OCI-LY1 (cell line): ENCODE measurements at regions not wholly inside any gene's neighbourhood (a gene's known extent, or its start where the extent isn't known, plus 50 kb on each side); places are given as distances from the start of the nearest gene placed in this dataset.

Source experiments
- H2AFZ ChIP-seq: fragments of 200-600 bp; sonication (generic), shearing (Covaris generic); 2 replicates; pipeline ENCODE4 v1.6.0; 2014; ENCODE audit warnings: antibody characterized with exemption, mild to moderate bottlenecking, low read length
- H3F3A ChIP-seq: fragments of 200-600 bp; sonication (generic), shearing (Covaris generic); 2 replicates; pipeline ENCODE4 v1.6.0; 2014; ENCODE audit warnings: mild to moderate bottlenecking, antibody characterized with exemption, low read length, moderate library complexity; ENCODE audit not compliant: insufficient read depth
- H3K27ac ChIP-seq: fragments of 200-600 bp; sonication (generic); 2 replicates; pipeline ENCODE4 v1.5.1; 2014; ENCODE audit warnings: low read length, mixed run types, mild to moderate bottlenecking, low read depth; ENCODE audit not compliant: poor library complexity, severe bottlenecking
- H3K27me3 ChIP-seq: fragments of 200-600 bp; sonication (generic); 2 replicates; pipeline ENCODE4 v1.6.0; 2014; ENCODE audit warnings: antibody characterized with exemption, mild to moderate bottlenecking, low read length, moderate library complexity; ENCODE audit not compliant: insufficient read depth
- H3K36me3 ChIP-seq: fragments of 200-600 bp; sonication (generic); 2 replicates; pipeline ENCODE4 v1.6.1; 2014; ENCODE audit warnings: mild to moderate bottlenecking, antibody characterized with exemption, low read length, moderate library complexity, mixed read lengths; ENCODE audit not compliant: insufficient read depth
- H3K4me1 ChIP-seq: fragments of 200-600 bp; sonication (generic); 2 replicates; pipeline ENCODE4 v1.5.1; 2014; ENCODE audit warnings: mild to moderate bottlenecking, low read length, moderate library complexity; ENCODE audit not compliant: insufficient read depth, severe bottlenecking
- H3K4me2 ChIP-seq: fragments of 200-600 bp; sonication (generic), shearing (Covaris generic); 2 replicates; pipeline ENCODE4 v1.6.1; 2014; ENCODE audit warnings: low read length
- H3K4me3 ChIP-seq: fragments of 200-600 bp; sonication (generic); 2 replicates; pipeline ENCODE4 v1.5.1; 2014; ENCODE audit warnings: low read length, low read depth, mild to moderate bottlenecking, mixed read lengths; ENCODE audit not compliant: poor library complexity, severe bottlenecking
- H3K79me2 ChIP-seq: fragments of 200-600 bp; shearing (Covaris generic); 2 replicates; pipeline ENCODE4 v1.6.1; 2016; ENCODE audit warnings: mixed run types, low read length, mixed read lengths; ENCODE audit not compliant: insufficient read depth
- H3K9ac ChIP-seq: fragments of 200-600 bp; sonication (generic), shearing (Covaris generic); 2 replicates; pipeline ENCODE4 v1.6.1; 2014; ENCODE audit warnings: mild to moderate bottlenecking, low read length, mixed read lengths
- H3K9me2 ChIP-seq: fragments of 200-600 bp; sonication (generic), shearing (Covaris generic); 2 replicates; pipeline ENCODE4 v1.6.1; 2014; ENCODE audit warnings: low read depth, mild to moderate bottlenecking, low read length, mixed read lengths
- H3K9me3 ChIP-seq: fragments of 200-600 bp; shearing (Covaris generic); 2 replicates; pipeline ENCODE4 v1.6.1; 2014; ENCODE audit warnings: low read length, mixed read lengths
- H4K20me1 ChIP-seq: fragments of 200-600 bp; sonication (generic), shearing (Covaris generic); 2 replicates; pipeline ENCODE4 v1.6.0; 2016; ENCODE audit warnings: mild to moderate bottlenecking, low read length; ENCODE audit not compliant: insufficient read depth
- EZH2 ChIP-seq: fragments of 200-600 bp; sonication (generic), shearing (Covaris generic); IDR thresholded peaks from 2 replicates; pipeline ENCODE4 v1.8.0; 2017; ENCODE audit warnings: borderline replicate concordance, mixed run types, mild to moderate bottlenecking, antibody characterized with exemption, low read length, moderate library complexity, mixed read lengths
- TF ChIP-seq, protein P1 (sequence below): fragments of 200-600 bp; sonication (generic), shearing (Covaris generic); IDR thresholded peaks from 2 replicates; pipeline ENCODE4 v1.5.1; 2017; ENCODE audit warnings: mild to moderate bottlenecking, antibody characterized with exemption, low read length, moderate library complexity, mixed read lengths

DNA sequence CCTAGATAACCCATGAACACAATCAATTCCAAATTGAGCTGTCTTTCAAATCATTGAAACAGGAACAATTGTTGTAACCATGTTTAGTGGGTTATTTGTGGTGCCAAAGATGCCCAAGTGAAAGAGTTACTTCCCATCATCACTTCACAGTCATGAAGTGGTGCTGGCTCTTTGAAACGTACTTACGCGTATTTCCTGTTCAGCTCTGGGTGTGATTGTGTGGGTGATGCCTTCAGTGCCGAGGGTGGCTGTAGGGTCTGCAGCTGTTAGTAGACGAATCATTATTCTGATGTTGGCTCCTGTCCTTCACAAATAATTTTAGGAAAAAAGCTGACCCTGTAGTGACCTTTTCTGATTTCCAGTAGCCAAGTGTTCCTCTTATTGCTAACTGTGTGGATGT, 323.1 kb upstream of the KIAA1217 start:
- no peak overlapping the region for H3K4me2 ChIP-seq
- no peaks in the 10 kb centered on the region for H3K27me3 ChIP-seq
- H3K4me1 ChIP-seq: no peaks in the 10 kb centered on the region
- H3K9me3 ChIP-seq: no peaks in the 10 kb centered on the region
- no peak for TF ChIP-seq EZH2
- TF ChIP-seq, protein P1, sequence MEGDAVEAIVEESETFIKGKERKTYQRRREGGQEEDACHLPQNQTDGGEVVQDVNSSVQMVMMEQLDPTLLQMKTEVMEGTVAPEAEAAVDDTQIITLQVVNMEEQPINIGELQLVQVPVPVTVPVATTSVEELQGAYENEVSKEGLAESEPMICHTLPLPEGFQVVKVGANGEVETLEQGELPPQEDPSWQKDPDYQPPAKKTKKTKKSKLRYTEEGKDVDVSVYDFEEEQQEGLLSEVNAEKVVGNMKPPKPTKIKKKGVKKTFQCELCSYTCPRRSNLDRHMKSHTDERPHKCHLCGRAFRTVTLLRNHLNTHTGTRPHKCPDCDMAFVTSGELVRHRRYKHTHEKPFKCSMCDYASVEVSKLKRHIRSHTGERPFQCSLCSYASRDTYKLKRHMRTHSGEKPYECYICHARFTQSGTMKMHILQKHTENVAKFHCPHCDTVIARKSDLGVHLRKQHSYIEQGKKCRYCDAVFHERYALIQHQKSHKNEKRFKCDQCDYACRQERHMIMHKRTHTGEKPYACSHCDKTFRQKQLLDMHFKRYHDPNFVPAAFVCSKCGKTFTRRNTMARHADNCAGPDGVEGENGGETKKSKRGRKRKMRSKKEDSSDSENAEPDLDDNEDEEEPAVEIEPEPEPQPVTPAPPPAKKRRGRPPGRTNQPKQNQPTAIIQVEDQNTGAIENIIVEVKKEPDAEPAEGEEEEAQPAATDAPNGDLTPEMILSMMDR: no peak
- no peaks in the 10 kb centered on the region for H3K79me2 ChIP-seq
- no peaks in the 10 kb centered on the region for H3K36me3 ChIP-seq
- no peaks in the 10 kb centered on the region for H3K9me2 ChIP-seq
- H2AFZ ChIP-seq: no peak overlapping the region
- no peak overlapping the region for H3K4me3 ChIP-seq
- no peaks in the 10 kb centered on the region for H4K20me1 ChIP-seq
- no peak overlapping the region for H3K27ac ChIP-seq
- H3K9ac ChIP-seq: no peak overlapping the region
- no peaks in the 10 kb centered on the region for H3F3A ChIP-seq

DNA sequence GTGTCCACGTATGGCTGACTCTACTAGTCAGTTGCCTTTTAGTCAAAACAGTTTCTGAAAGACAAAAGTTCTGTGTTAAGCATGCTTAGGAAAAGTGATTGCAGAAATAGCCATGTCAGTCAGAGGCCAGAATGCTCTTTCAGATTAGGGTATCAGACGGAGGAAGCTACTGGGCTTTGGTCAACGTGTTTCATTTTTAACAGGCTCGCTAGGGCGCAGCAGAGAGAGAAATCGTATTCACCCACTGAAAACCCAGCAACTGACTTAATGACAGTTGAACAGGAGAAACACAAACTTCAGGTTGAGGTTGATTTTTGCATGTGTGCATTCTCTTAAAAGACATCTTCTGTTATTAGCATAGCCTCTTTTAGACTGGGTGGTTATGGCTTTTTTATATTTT, 322.6 kb upstream of the KIAA1217 start:
- Histone ChIP-seq H3K4me1 (no peaks in the 10 kb centered on the region), H3K27me3 (no peaks in the 10 kb centered on the region), H3K36me3 (no peaks in the 10 kb centered on the region), H4K20me1 (no peaks in the 10 kb centered on the region), H2AFZ (no peak overlapping the region), H3K27ac (no peak overlapping the region), H3K9me3 (no peaks in the 10 kb centered on the region), H3F3A (no peaks in the 10 kb centered on the region), H3K4me3 (no peak overlapping the region), H3K4me2 (no peak overlapping the region), H3K9me2 (no peaks in the 10 kb centered on the region), H3K9ac (no peak overlapping the region), H3K79me2 (no peaks in the 10 kb centered on the region)
- TF ChIP-seq, protein P1: no peak
- no peak for TF ChIP-seq EZH2

DNA sequence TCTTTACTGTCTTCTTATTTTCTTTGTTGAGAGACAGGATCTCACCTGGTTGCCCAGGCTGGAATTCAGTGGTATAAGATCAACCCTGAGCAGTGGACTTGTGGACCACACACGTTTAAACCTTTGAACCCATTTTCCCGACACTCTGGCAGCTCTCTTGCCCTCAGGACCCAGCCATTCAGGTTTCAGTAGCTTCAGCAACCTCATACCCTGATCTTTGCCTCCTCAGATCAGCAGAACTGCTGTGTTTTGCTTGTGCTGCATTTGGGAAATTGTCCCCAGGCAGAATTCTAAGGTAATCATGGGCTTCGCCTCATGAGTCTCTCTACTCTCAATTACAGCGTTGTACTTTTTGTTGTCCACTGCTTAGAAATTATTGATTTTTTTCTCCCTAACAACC, 317.6 kb upstream of the KIAA1217 start:
- no peak overlapping the region for H3K4me2 ChIP-seq
- H3K9me3 ChIP-seq: no peaks in the 10 kb centered on the region
- no peaks in the 10 kb centered on the region for H3F3A ChIP-seq
- no peak overlapping the region for H3K27ac ChIP-seq
- no peaks in the 10 kb centered on the region for H4K20me1 ChIP-seq
- no peak overlapping the region for H2AFZ ChIP-seq
- no peaks in the 10 kb centered on the region for H3K9me2 ChIP-seq
- TF ChIP-seq, protein P1: no peak
- no peak for TF ChIP-seq EZH2
- no peak overlapping the region for H3K4me3 ChIP-seq
- H3K4me1 ChIP-seq: no peaks in the 10 kb centered on the region
- H3K36me3 ChIP-seq: no peaks in the 10 kb centered on the region
- H3K9ac ChIP-seq: no peak overlapping the region
- no peaks in the 10 kb centered on the region for H3K79me2 ChIP-seq
- H3K27me3 ChIP-seq: no peaks in the 10 kb centered on the region
